Loucy (cell line): ENCODE measurements at regions not wholly inside any gene's neighbourhood (a gene's known extent, or its start where the extent isn't known, plus 50 kb on each side); places are given as distances from the start of the nearest gene placed in this dataset.

Experiments used
- H2AFZ ChIP-seq: fragments of 200-600 bp; sonication (generic); 2 replicates; pipeline ENCODE4 v1.6.0; 2016; ENCODE audit warnings: antibody characterized with exemption, mild to moderate bottlenecking, low read length, moderate library complexity
- H3F3A ChIP-seq: fragments of 200-600 bp; 2 replicates; pipeline ENCODE4 v1.6.0; 2016; ENCODE audit warnings: antibody characterized with exemption, low read depth, mild to moderate bottlenecking
- H3K27me3 ChIP-seq: fragments of 200-600 bp; sonication (generic); 2 replicates; pipeline ENCODE4 v1.6.1; 2014; ENCODE audit warnings: low read length, mild to moderate bottlenecking; ENCODE audit not compliant: insufficient read depth, poor library complexity, severe bottlenecking
- H3K36me3 ChIP-seq: fragments of 200-600 bp; sonication (generic); 2 replicates; pipeline ENCODE4 v1.6.1; 2016; ENCODE audit warnings: low read length; ENCODE audit not compliant: insufficient read depth
- H3K4me1 ChIP-seq: fragments of 200-600 bp; sonication (generic); 2 replicates; pipeline ENCODE4 v1.5.1; 2014; ENCODE audit warnings: low read length, mild to moderate bottlenecking; ENCODE audit not compliant: insufficient read depth, poor library complexity, severe bottlenecking
- H3K4me2 ChIP-seq: fragments of 200-600 bp; sonication (generic); 2 replicates; pipeline ENCODE4 v1.6.0; 2014; ENCODE audit warnings: antibody characterized with exemption, low read length, low read depth, mild to moderate bottlenecking; ENCODE audit not compliant: poor library complexity, severe bottlenecking
- H3K4me3 ChIP-seq: fragments of 200-600 bp; sonication (generic); 2 replicates; pipeline ENCODE4 v1.5.1; 2014; ENCODE audit warnings: low read length, mild to moderate bottlenecking, mixed read lengths; ENCODE audit not compliant: poor library complexity, severe bottlenecking
- H3K79me2 ChIP-seq: fragments of 200-600 bp; sonication (generic); 2 replicates; pipeline ENCODE4 v1.6.1; 2014; ENCODE audit warnings: low read length; ENCODE audit not compliant: insufficient read depth
- H3K9ac ChIP-seq: fragments of 200-600 bp; sonication (generic); 2 replicates; pipeline ENCODE4 v1.6.0; 2014; ENCODE audit warnings: mild to moderate bottlenecking, low read depth, low read length, moderate library complexity; ENCODE audit not compliant: poor library complexity, severe bottlenecking
- H3K9me2 ChIP-seq: fragments of 200-600 bp; sonication (generic); replicated peaks from 2 replicates; pipeline ENCODE4 v1.6.1; 2016; ENCODE audit warnings: low read depth, low read length, mixed read lengths
- H3K9me3 ChIP-seq: fragments of 200-600 bp; sonication (generic); 2 replicates; pipeline ENCODE4 v1.6.1; 2014; ENCODE audit warnings: mild to moderate bottlenecking, antibody characterized with exemption, low read length, low read depth; ENCODE audit not compliant: insufficient read depth
- H4K20me1 ChIP-seq: fragments of 200-600 bp; sonication (generic); 2 replicates; pipeline ENCODE4 v1.6.0; 2014; ENCODE audit warnings: antibody characterized with exemption, low read length, mild to moderate bottlenecking; ENCODE audit not compliant: insufficient read depth, poor library complexity, severe bottlenecking
- EZH2phosphoT487 ChIP-seq: fragments of 200-600 bp; IDR thresholded peaks from 2 replicates; pipeline ENCODE4 v1.6.1; 2018; ENCODE audit warnings: antibody characterized with exemption, mild to moderate bottlenecking, moderate library complexity, borderline replicate concordance
- TF ChIP-seq, protein P1 (sequence below): fragments of 200-600 bp; sonication (generic); conservative IDR thresholded peaks from 2 replicates; pipeline ENCODE4 v1.5.1; 2014; ENCODE audit warnings: mild to moderate bottlenecking, antibody characterized with exemption, low read length

DNA sequence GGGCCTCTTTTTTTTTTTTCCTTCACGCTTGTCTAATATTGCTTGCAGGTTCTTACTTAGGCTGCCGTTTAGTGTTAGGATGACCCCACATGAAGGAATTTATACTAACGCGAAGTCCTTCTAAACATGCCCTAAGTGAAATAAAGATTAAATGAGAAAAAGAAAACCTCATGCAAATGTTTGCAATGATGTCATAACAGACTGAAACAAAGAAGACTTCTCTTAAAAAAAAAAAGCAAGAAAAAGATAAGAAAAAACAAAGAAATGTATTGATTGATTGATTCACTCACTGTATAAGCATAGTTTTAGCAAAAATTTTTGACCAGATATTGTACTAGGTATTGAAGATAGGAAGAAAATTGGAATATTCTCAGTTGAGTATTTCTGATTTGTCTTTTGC lies 418.2 kb downstream of the IRS2 start:
- Histone ChIP-seq H3F3A (no peaks in the 10 kb centered on the region), H3K4me3 (no peak overlapping the region), H3K27me3 (no peaks in the 10 kb centered on the region), H3K9ac (no peak overlapping the region), H3K9me2 (no peaks in the 10 kb centered on the region), H2AFZ (no peak overlapping the region), H3K4me2 (no peak overlapping the region), H3K36me3 (no peaks in the 10 kb centered on the region), H3K9me3 (no peaks in the 10 kb centered on the region; the same call in 1 of the 2 replicates), H3K4me1 (no peaks in the 10 kb centered on the region), H4K20me1 (no peaks in the 10 kb centered on the region), H3K79me2 (no peaks in the 10 kb centered on the region)
- TF ChIP-seq EZH2phosphoT487, result no peak

DNA sequence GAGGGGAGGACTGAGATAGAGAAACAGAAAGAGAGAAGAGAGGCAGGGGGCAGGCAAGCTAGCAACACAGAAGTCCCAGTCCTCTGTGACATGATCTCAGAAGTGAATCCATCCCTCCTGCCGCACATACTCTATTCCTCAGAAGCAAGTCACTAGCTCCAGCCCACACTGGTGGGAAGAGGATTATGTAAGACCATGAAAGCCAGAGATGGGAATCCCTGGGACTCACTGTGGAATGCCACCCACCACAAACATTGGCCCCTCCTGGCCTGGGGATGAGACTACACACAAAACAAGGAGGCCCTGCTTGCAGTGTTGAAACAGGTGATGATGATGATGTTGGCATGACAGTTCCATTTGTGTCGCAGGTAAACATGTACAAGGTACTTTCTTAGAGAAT lies 419.9 kb downstream of the IRS2 start:
- no peak for TF ChIP-seq EZH2phosphoT487
- TF ChIP-seq, protein P1, sequence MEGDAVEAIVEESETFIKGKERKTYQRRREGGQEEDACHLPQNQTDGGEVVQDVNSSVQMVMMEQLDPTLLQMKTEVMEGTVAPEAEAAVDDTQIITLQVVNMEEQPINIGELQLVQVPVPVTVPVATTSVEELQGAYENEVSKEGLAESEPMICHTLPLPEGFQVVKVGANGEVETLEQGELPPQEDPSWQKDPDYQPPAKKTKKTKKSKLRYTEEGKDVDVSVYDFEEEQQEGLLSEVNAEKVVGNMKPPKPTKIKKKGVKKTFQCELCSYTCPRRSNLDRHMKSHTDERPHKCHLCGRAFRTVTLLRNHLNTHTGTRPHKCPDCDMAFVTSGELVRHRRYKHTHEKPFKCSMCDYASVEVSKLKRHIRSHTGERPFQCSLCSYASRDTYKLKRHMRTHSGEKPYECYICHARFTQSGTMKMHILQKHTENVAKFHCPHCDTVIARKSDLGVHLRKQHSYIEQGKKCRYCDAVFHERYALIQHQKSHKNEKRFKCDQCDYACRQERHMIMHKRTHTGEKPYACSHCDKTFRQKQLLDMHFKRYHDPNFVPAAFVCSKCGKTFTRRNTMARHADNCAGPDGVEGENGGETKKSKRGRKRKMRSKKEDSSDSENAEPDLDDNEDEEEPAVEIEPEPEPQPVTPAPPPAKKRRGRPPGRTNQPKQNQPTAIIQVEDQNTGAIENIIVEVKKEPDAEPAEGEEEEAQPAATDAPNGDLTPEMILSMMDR, result no peak
- Histone ChIP-seq H4K20me1 (no peaks in the 10 kb centered on the region), H2AFZ (no peak overlapping the region), H3K9me3 (no peaks in the 10 kb centered on the region), H3K4me1 (no peaks in the 10 kb centered on the region), H3F3A (no peaks in the 10 kb centered on the region), H3K9ac (no peak overlapping the region), H3K27me3 (no peaks in the 10 kb centered on the region), H3K9me2 (no peaks in the 10 kb centered on the region), H3K4me3 (no peak overlapping the region), H3K36me3 (no peaks in the 10 kb centered on the region), H3K79me2 (no peaks in the 10 kb centered on the region), H3K4me2 (no peak overlapping the region)

DNA sequence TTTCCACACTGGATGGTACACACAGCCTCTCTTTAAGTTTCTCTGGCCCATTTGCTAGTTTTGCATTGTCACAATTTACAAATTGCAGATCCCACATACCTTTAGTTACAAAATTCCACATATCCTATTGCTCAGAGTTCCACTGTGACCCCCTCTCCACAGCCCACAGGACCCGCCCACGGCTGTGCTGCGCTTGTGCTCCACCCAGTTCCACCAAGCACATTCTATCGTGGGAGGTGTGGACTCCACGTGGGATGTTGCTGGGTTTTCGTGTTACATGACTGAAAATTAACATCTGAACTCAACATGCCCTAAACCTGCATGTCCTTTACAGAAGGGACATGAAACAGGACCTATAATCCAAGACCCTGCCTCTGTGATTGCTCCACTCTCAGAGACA lies 423.0 kb downstream of the IRS2 start:
- H3F3A ChIP-seq, result no peaks in the 10 kb centered on the region
- H3K9me2 ChIP-seq, result no peaks in the 10 kb centered on the region
- no peaks in the 10 kb centered on the region for H4K20me1 ChIP-seq
- no peaks in the 10 kb centered on the region for H3K4me1 ChIP-seq
- H3K4me3 ChIP-seq, result no peak overlapping the region
- H3K4me2 ChIP-seq, result no peak overlapping the region
- H3K27me3 ChIP-seq, result no peaks in the 10 kb centered on the region
- no peak overlapping the region for H2AFZ ChIP-seq
- H3K9me3 ChIP-seq, result no peaks in the 10 kb centered on the region
- no peak for TF ChIP-seq EZH2phosphoT487
- TF ChIP-seq, protein P1, result no peak
- H3K9ac ChIP-seq, result no peak overlapping the region
- no peaks in the 10 kb centered on the region for H3K36me3 ChIP-seq
- no peaks in the 10 kb centered on the region for H3K79me2 ChIP-seq

DNA sequence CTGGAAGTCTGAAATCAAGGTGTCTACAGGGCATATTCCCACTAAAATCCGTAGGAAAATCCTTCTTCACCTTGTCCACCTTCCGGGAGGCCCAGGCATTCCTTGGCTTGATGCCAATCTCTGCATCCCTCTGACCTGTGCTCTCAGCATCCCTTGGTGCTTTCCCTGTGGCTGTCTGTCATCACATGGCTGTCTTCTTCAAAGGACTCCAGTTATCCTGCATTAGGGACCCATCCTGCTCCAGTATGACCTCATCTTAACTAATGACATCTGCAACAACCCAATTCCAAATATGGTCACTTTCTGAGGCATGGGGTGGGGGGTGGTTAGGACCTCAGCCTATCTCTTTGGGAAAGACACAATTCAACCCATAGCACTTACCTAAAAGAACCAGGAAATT lies 423.8 kb downstream of the IRS2 start:
- no peaks in the 10 kb centered on the region for H3K9me3 ChIP-seq
- H3K9me2 ChIP-seq, result no peaks in the 10 kb centered on the region
- TF ChIP-seq EZH2phosphoT487, result no peak
- TF ChIP-seq, protein P1, result no peak
- H3K27me3 ChIP-seq, result no peaks in the 10 kb centered on the region
- no peaks in the 10 kb centered on the region for H4K20me1 ChIP-seq
- H3K36me3 ChIP-seq, result no peaks in the 10 kb centered on the region
- no peaks in the 10 kb centered on the region for H3K79me2 ChIP-seq
- H2AFZ ChIP-seq, result no peak overlapping the region
- H3K4me2 ChIP-seq, result no peak overlapping the region
- H3F3A ChIP-seq, result no peaks in the 10 kb centered on the region
- H3K4me1 ChIP-seq, result no peaks in the 10 kb centered on the region
- H3K4me3 ChIP-seq, result no peak overlapping the region
- H3K9ac ChIP-seq, result no peak overlapping the region
